ENCODE measurements at regions not wholly inside any gene's neighbourhood (a gene's known extent, or its start where the extent isn't known, plus 50 kb on each side); places are given as distances from the start of the nearest gene placed in this dataset.

GRCh38 chr2:146621656-146622055, 1223.2 kb upstream of the ACVR2A start:
- H3K4me3 Mint-ChIP-seq: no peak overlapping the region

GRCh38 chr2:146615778-146616177, 1229.1 kb upstream of the ACVR2A start:
- H3K4me3 Mint-ChIP-seq: no peak overlapping the region
- Histone ChIP-seq H3K36me3 (ENCODE audit: insufficient read depth, low read length) (no peaks in the 10 kb centered on the region), H3K4me1 (ENCODE audit: insufficient read depth, low read length) (no peaks in the 10 kb centered on the region), H3K27ac (ENCODE audit: low read depth in 1 of 2, low read length in 2 of 2) (no peak overlapping the region), H3K27me3 (ENCODE audit: control insufficient read depth in 1 of 2, insufficient read depth in 2 of 2, low read length in 2 of 2) (no peaks in the 10 kb centered on the region), H3K4me3 (ENCODE audit: low read length) (no peak overlapping the region), H3K9me3 (ENCODE audit: control insufficient read depth in 1 of 2, insufficient read depth in 1 of 2, low read length in 2 of 2) (peaks cover 0 to 6% of the 10 kb centered on the region in 2 experiments)
- peaks cover 20% of the 10 kb centered on the region for H3K9me3 Mint-ChIP-seq
- ChIA-PET POLR2A (no interaction called here), CTCF (no interaction called here)
- no peak for ATAC-seq (ENCODE audit: poor library complexity)
- no peak overlapping the region for H3K27ac Mint-ChIP-seq
- TF ChIP-seq CTCF (IDR thresholded peaks at IDR 0.05): no peak
- intact Hi-C loops (cut with DNase I, micrococcal nuclease): no loop called here
- no peaks in the 10 kb centered on the region for H3K4me1 Mint-ChIP-seq (ENCODE audit: low read depth)
- H3K36me3 Mint-ChIP-seq (ENCODE audit: low read depth): no peaks in the 10 kb centered on the region
- no peaks in the 10 kb centered on the region for H3K27me3 Mint-ChIP-seq
- DNase-seq: no peak

More at GRCh38 chr2:146621656-146622055, 1223.2 kb upstream of the ACVR2A start:
- Histone ChIP-seq H3K36me3 (ENCODE audit: insufficient read depth, low read length) (no peaks in the 10 kb centered on the region), H3K4me3 (ENCODE audit: low read length) (no peak overlapping the region), H3K27ac (ENCODE audit: low read depth in 1 of 2, low read length in 2 of 2) (no peak overlapping the region), H3K9me3 (ENCODE audit: control insufficient read depth in 1 of 2, insufficient read depth in 1 of 2, low read length in 2 of 2) (no peaks in the 10 kb centered on the region), H3K27me3 (ENCODE audit: control insufficient read depth in 1 of 2, insufficient read depth in 2 of 2, low read length in 2 of 2) (no peaks in the 10 kb centered on the region), H3K4me1 (ENCODE audit: insufficient read depth, low read length) (no peaks in the 10 kb centered on the region)
- H3K27me3 Mint-ChIP-seq: no peaks in the 10 kb centered on the region
- peaks cover 8% of the 10 kb centered on the region for H3K9me3 Mint-ChIP-seq
- intact Hi-C loops (cut with DNase I, micrococcal nuclease): no loop called here
- no peak for ATAC-seq (ENCODE audit: poor library complexity)
- H3K27ac Mint-ChIP-seq: no peak overlapping the region
- DNase-seq: no peak
- no peaks in the 10 kb centered on the region for H3K36me3 Mint-ChIP-seq (ENCODE audit: low read depth)
- POLR2A ChIA-PET: no interaction called here
- no peak for TF ChIP-seq CTCF (IDR thresholded peaks at IDR 0.05)
- CTCF ChIA-PET: no interaction called here
- H3K4me1 Mint-ChIP-seq (ENCODE audit: low read depth): no peaks in the 10 kb centered on the region

GRCh38 chr2:146608490-146608889, 1236.3 kb upstream of the ACVR2A start:
- no peaks in the 10 kb centered on the region for H3K27me3 ChIP-seq (ENCODE audit: control insufficient read depth in 1 of 2, insufficient read depth in 2 of 2, low read length in 2 of 2)
- H3K4me1 Mint-ChIP-seq (ENCODE audit: low read depth): no peaks in the 10 kb centered on the region
- no peak overlapping the region for H3K27ac Mint-ChIP-seq
- ChIA-PET CTCF (no interaction called here), POLR2A (no interaction called here)
- H3K9me3 ChIP-seq (ENCODE audit: control insufficient read depth in 1 of 2, insufficient read depth in 1 of 2, low read length in 2 of 2): no peaks in the 10 kb centered on the region
- no peaks in the 10 kb centered on the region for H3K4me1 ChIP-seq (ENCODE audit: insufficient read depth, low read length)
- H3K27me3 Mint-ChIP-seq: no peaks in the 10 kb centered on the region
- no peaks in the 10 kb centered on the region for H3K36me3 ChIP-seq (ENCODE audit: insufficient read depth, low read length)
- H3K9me3 Mint-ChIP-seq: no peaks in the 10 kb centered on the region
- TF ChIP-seq CTCF (IDR thresholded peaks at IDR 0.05): no peak
- no peak overlapping the region for H3K4me3 ChIP-seq (ENCODE audit: low read length)
- ATAC-seq (ENCODE audit: poor library complexity): no peak
- intact Hi-C loops (cut with DNase I, micrococcal nuclease): no loop called here
- no peak overlapping the region for H3K27ac ChIP-seq (ENCODE audit: low read depth in 1 of 2, low read length in 2 of 2)
- DNase-seq: no peak
- H3K36me3 Mint-ChIP-seq (ENCODE audit: low read depth): no peaks in the 10 kb centered on the region
- no peak overlapping the region for H3K4me3 Mint-ChIP-seq
